NOMO-1 treated with dmso at 0.1 percent for 144 hours (cell line): ENCODE measurements at regions not wholly inside any gene's neighbourhood (a gene's known extent, or its start where the extent isn't known, plus 50 kb on each side); places are given as distances from the start of the nearest gene placed in this dataset.

Experiments used
- DNase-seq: peaks from one replicate; lab custom pipeline; 2025; ENCODE audit not compliant: unreplicated experiment; lab: John Stamatoyannopoulos, UW

- no peak for DNase-seq
Measured at GRCh38 chr2:17085546-17086202, 420.0 kb upstream of the CYRIA start.

- no peak for DNase-seq
Measured at GRCh38 chr2:17084877-17085276, 419.2 kb upstream of the CYRIA start.

GRCh38 chr2:17083902-17084301, 418.3 kb upstream of the CYRIA start:
- no peak for DNase-seq

GRCh38 chr2:17079262-17079661, 413.6 kb upstream of the CYRIA start:
- no peak for DNase-seq

GRCh38 chr2:17076533-17076932, 410.9 kb upstream of the CYRIA start:
- no peak for DNase-seq

- DNase-seq: no peak
Measured at GRCh38 chr2:17070711-17071110, 405.1 kb upstream of the CYRIA start.

- DNase-seq: no peak
Measured at GRCh38 chr2:17069564-17069963, 403.9 kb upstream of the CYRIA start.

- no peak for DNase-seq
Measured at GRCh38 chr2:17068021-17068420, 402.4 kb upstream of the CYRIA start.

- no peak for DNase-seq
Measured at GRCh38 chr2:17065536-17065935, 399.9 kb upstream of the CYRIA start.

- no peak for DNase-seq
Measured at GRCh38 chr2:17061028-17061427, 395.4 kb upstream of the CYRIA start.

- DNase-seq: no peak
Measured at GRCh38 chr2:17059458-17059857, 393.8 kb upstream of the CYRIA start.

GRCh38 chr2:17058772-17059402, 393.3 kb upstream of the CYRIA start:
- no peak for DNase-seq

GRCh38 chr2:17057109-17058017, 391.7 kb upstream of the CYRIA start:
- DNase-seq: no peak

GRCh38 chr2:17056236-17056635, 390.6 kb upstream of the CYRIA start:
- DNase-seq: no peak

GRCh38 chr2:17052001-17052400, 386.4 kb upstream of the CYRIA start:
- no peak for DNase-seq

- no peak for DNase-seq
Measured at GRCh38 chr2:17051538-17051937, 385.9 kb upstream of the CYRIA start.

- DNase-seq: no peak
Measured at GRCh38 chr2:17043173-17043572, 377.5 kb upstream of the CYRIA start.

- no peak for DNase-seq
Measured at GRCh38 chr2:17036361-17036760, 370.7 kb upstream of the CYRIA start.

GRCh38 chr2:17035010-17035409, 369.4 kb upstream of the CYRIA start:
- no peak for DNase-seq

GRCh38 chr2:17030047-17030446, 364.4 kb upstream of the CYRIA start:
- DNase-seq: no peak

- DNase-seq: no peak
Measured at GRCh38 chr2:17012297-17012696, 346.7 kb upstream of the CYRIA start.

GRCh38 chr2:17010104-17010503, 344.5 kb upstream of the CYRIA start:
- no peak for DNase-seq
